GM12878 (cell line): ENCODE measurements at regions not wholly inside any gene's neighbourhood (a gene's known extent, or its start where the extent isn't known, plus 50 kb on each side); places are given as distances from the start of the nearest gene placed in this dataset.

Experiments used
- ATAC-seq: fragments of 200-7000 bp; cut with Tn5 transposase; 3 replicates; pipeline ENCODE4 v1.9.1; 2020; ENCODE audit warnings: mild to moderate bottlenecking, moderate library complexity
- BruUV-seq: library from RNA; stranded (reverse); fragments of 400-500 nt; replicated peaks from 2 replicates; lab custom pipeline; 2021; lab: Mats Ljungman, UMichigan
- CTCF ChIA-PET: fragments of 300-600 bp; sonication (Branson Sonifier 250); formaldehyde crosslinking; extraction: SDS; loops from one replicate; lab custom pipeline; 2021; ENCODE audit warnings: inconsistent platforms; lab: Yijun Ruan, JAX
- POLR2A ChIA-PET: fragments of 350-600 bp; formaldehyde crosslinking; extraction: SDS; loops from one replicate; lab custom pipeline; 2021; ENCODE audit warnings: inconsistent platforms; lab: Charles Lee
- RAD21 ChIA-PET: fragments of 300-600 bp; sonication (Branson Sonifier 250); formaldehyde crosslinking; loops from one replicate; lab custom pipeline; 2023; ENCODE audit warnings: antibody characterized with exemption; ENCODE audit not compliant: unreplicated experiment; lab: Charles Lee
- SMC1A ChIA-PET: fragments of 300-600 bp; sonication (Branson Sonifier 250); formaldehyde crosslinking; loops from one replicate; lab custom pipeline; 2023; ENCODE audit not compliant: unreplicated experiment, uncharacterized antibody; lab: Charles Lee
- DNase-seq: peaks from one replicate; pipeline ENCODE4 v3.0.0-alpha.2; 2011; ENCODE audit warnings: low read depth, low spot score
- FAIRE-seq: peaks from 3 replicates; lab custom pipeline; 2011; peaks lifted over from hg19 to GRCh38; lab: Jason Lieb, UNC
- H2AFZ ChIP-seq: 2 replicates; pipeline ENCODE4 v1.6.0; 2011; ENCODE audit warnings: low read depth, low read length, control low read depth; ENCODE audit not compliant: control insufficient read depth
- H3K27ac ChIP-seq: 2 replicates; pipeline ENCODE4 v1.5.1; 2011; ENCODE audit warnings: control low read depth; ENCODE audit not compliant: control insufficient read depth, insufficient read depth
- H3K27me3 ChIP-seq, 2 experiments: replicated peaks in 1 of 2; 2 replicates each; pipeline versions ENCODE4 v1.6.0 to v1.6.1; 2011; ENCODE audit warnings: low read length in 1 of 2; ENCODE audit not compliant: control insufficient read depth in 2 of 2, insufficient read depth in 2 of 2
- H3K36me3 ChIP-seq, 2 experiments: 2 replicates each; pipeline ENCODE4 v1.5.1; 2011; ENCODE audit warnings: low read length in 1 of 2; ENCODE audit not compliant: control insufficient read depth in 2 of 2, insufficient read depth in 2 of 2
- H3K4me1 ChIP-seq: 2 replicates; pipeline ENCODE4 v1.6.1; 2011; ENCODE audit warnings: mild to moderate bottlenecking, low read length, moderate library complexity, mixed read lengths; ENCODE audit not compliant: control insufficient read depth, insufficient read depth
- H3K4me2 ChIP-seq: 2 replicates; pipeline ENCODE4 v1.6.0; 2011; ENCODE audit warnings: control low read depth; ENCODE audit not compliant: control insufficient read depth, insufficient read depth
- H3K4me3 ChIP-seq: fragments of 200-600 bp; sonication (generic); 2 replicates; pipeline ENCODE4 v1.5.1; 2016
- H3K79me2 ChIP-seq: 2 replicates; pipeline ENCODE4 v1.6.0; 2011; ENCODE audit warnings: low read length; ENCODE audit not compliant: control insufficient read depth, insufficient read depth
- H3K9ac ChIP-seq: 2 replicates; pipeline ENCODE4 v1.8.0; 2011; ENCODE audit warnings: low read length, control low read depth, mixed read lengths; ENCODE audit not compliant: control insufficient read depth, insufficient read depth
- H3K9me3 ChIP-seq: replicated peaks from 3 replicates; pipeline ENCODE4 v1.5.1; 2011; ENCODE audit warnings: mild to moderate bottlenecking, low read length; ENCODE audit not compliant: control insufficient read depth, insufficient read depth
- H4K20me1 ChIP-seq: 2 replicates; pipeline ENCODE4 v1.6.0; 2011; ENCODE audit not compliant: control insufficient read depth, insufficient read depth
- ATF2 ChIP-seq: IDR thresholded peaks from 2 replicates; pipeline ENCODE4 v1.6.1; 2012; ENCODE audit warnings: low read length, inconsistent platforms
- BHLHE40 ChIP-seq, 2 experiments: fragments of 450-650 bp in 1 of 2; IDR thresholded peaks; 2 replicates each; pipeline ENCODE4 v1.6.1; 2011 to 2017; ENCODE audit warnings: low read depth in 2 of 2, borderline replicate concordance in 1 of 2, improper control_type of control experiment in 1 of 2, low read length in 1 of 2, mild to moderate bottlenecking in 1 of 2
- CBX5 ChIP-seq: sonication (generic); IDR thresholded peaks from 2 replicates; pipeline ENCODE4 v1.6.1; 2016; ENCODE audit warnings: low read depth, moderate library complexity, mild to moderate bottlenecking, inconsistent platforms
- CHD4 ChIP-seq: fragments of 200-600 bp; sonication (generic); IDR thresholded peaks from 2 replicates; pipeline ENCODE4 v1.6.1; 2016; ENCODE audit warnings: mild to moderate bottlenecking
- ESRRA ChIP-seq: IDR thresholded peaks from 2 replicates; pipeline ENCODE4 v1.6.1; 2012; ENCODE audit warnings: mild to moderate bottlenecking, low read length, improper control_type of control experiment
- ETV6 ChIP-seq, 2 experiments: fragments of 450-650 bp in 1 of 2; IDR thresholded peaks in 1 of 2; conservative IDR thresholded peaks in 1 of 2; 2 replicates each; pipeline ENCODE4 v1.6.1; 2014; ENCODE audit warnings: antibody characterized with exemption in 1 of 2, borderline replicate concordance in 1 of 2, low read depth in 1 of 2, mild to moderate bottlenecking in 1 of 2, moderate library complexity in 1 of 2
- IKZF1 ChIP-seq: fragments of 450-650 bp; conservative IDR thresholded peaks from 2 replicates; pipeline ENCODE4 v1.6.1; 2017; ENCODE audit warnings: antibody characterized with exemption, mild to moderate bottlenecking
- SIX5 ChIP-seq: IDR thresholded peaks from 2 replicates; pipeline ENCODE4 v1.6.1; 2011; ENCODE audit warnings: mild to moderate bottlenecking, low read depth, low read length, moderate library complexity; ENCODE audit not compliant: severe bottlenecking
- SPI1 ChIP-seq: IDR thresholded peaks from 2 replicates; pipeline ENCODE4 v1.6.1; 2011; ENCODE audit warnings: low read depth, mild to moderate bottlenecking, low read length, moderate library complexity, borderline replicate concordance; ENCODE audit not compliant: insufficient read depth
- TBL1XR1 ChIP-seq: IDR thresholded peaks from 2 replicates; pipeline ENCODE4 v1.6.1; 2012; ENCODE audit warnings: low read depth, low read length, improper control_type of control experiment
- TCF7 ChIP-seq: IDR thresholded peaks from 2 replicates; pipeline ENCODE4 v1.6.1; 2014; ENCODE audit warnings: antibody characterized with exemption, borderline replicate concordance
- WGBS: methylation state at CpG from one replicate; pipeline ENCODE4 v1.1.6; 2016; ENCODE audit warnings: low lambda C conversion rate; ENCODE audit not compliant: insufficient replicate concordance, insufficient coverage; ENCODE audit errors: missing lambda C conversion rate; 5-methylcytosine and 5-hydroxymethylcytosine counted together
- in situ Hi-C: fragments of 300-500 bp; cut with MboI; formaldehyde crosslinking; loops from 9 replicates; pipeline ENCODE4 v1.14.3; 2018; ENCODE audit warnings: mixed read lengths
- intact Hi-C: fragments of 100-400 bp; cut with micrococcal nuclease; formaldehyde crosslinking; loops from one replicate; pipeline ENCODE4 v1.14.2; 2022; ENCODE audit not compliant: unreplicated experiment

GRCh38 chr1:222325506-222325905 is 222.4 kb downstream of the HHIPL2 start:
- Histone ChIP-seq H3K4me1 (no peaks in the 10 kb centered on the region), H3K9me3 (no peaks in the 10 kb centered on the region), H3K4me2 (no peak overlapping the region), H3K36me3 (no peaks in the 10 kb centered on the region), H3K9ac (no peak overlapping the region), H3K27me3 (no peaks in the 10 kb centered on the region), H3K27ac (no peak overlapping the region), H3K4me3 (no peak overlapping the region), H2AFZ (no peak overlapping the region), H4K20me1 (no peaks in the 10 kb centered on the region), H3K79me2 (no peaks in the 10 kb centered on the region)
- no peak for TF ChIP-seq BHLHE40 (IDR thresholded peaks at IDR 0.05; ENCODE audit: borderline replicate concordance in 1 of 2, low read depth in 2 of 2, low read length in 1 of 2)
- TF ChIP-seq CBX5, result no peak
- TF ChIP-seq CHD4, result no peak
- TF ChIP-seq ETV6 (conservative IDR thresholded peaks at IDR 0.05 in 1 of 2, IDR thresholded peaks at IDR 0.05 in 1 of 2; ENCODE audit: borderline replicate concordance in 1 of 2, low read depth in 1 of 2), result no peak
- no peak for TF ChIP-seq SIX5
- TF ChIP-seq ESRRA, result no peak
- no peak for TF ChIP-seq TBL1XR1
- no peak for TF ChIP-seq SPI1
- TF ChIP-seq IKZF1, result no peak
- no peak for TF ChIP-seq TCF7
- no peak for TF ChIP-seq ATF2
- no peak for FAIRE-seq
- intact Hi-C loops, result no loop called here
- 0% methylated on average over 2 of the region's 2 CpGs for WGBS
- DNase-seq, result no peak
- RAD21 ChIA-PET, result no interaction called here
- no peak for ATAC-seq
- SMC1A ChIA-PET, result no interaction called here
- in situ Hi-C loops, result no loop called here
- POLR2A ChIA-PET, result no interaction called here
- BruUV-seq, result no TSS peak
- CTCF ChIA-PET, result no interaction called here
